Immature natural killer cell (primary cell): ENCODE measurements at regions not wholly inside any gene's neighbourhood (a gene's known extent, or its start where the extent isn't known, plus 50 kb on each side); places are given as distances from the start of the nearest gene placed in this dataset.

ENCODE experiments used
- DNase-seq, 3 donors: peaks; one replicate each; pipeline ENCODE4 v3.0.0; 2022; ENCODE audit warnings: mixed read lengths in 1 of 3
- H3K27ac Mint-ChIP-seq, 6 donors: one replicate each; pipeline ENCODE4 v1.8.0; 2020; ENCODE audit warnings: mixed read lengths in 6 of 6, mild to moderate bottlenecking in 5 of 6, inconsistent platforms in 4 of 6, moderate library complexity in 3 of 6
- H3K27me3 Mint-ChIP-seq, 3 donors: one replicate each; pipeline ENCODE4 v1.8.0; 2020 to 2021; ENCODE audit warnings: low read depth in 3 of 3, mild to moderate bottlenecking in 3 of 3, mixed read lengths in 3 of 3, moderate library complexity in 3 of 3, inconsistent platforms in 1 of 3
- H3K36me3 Mint-ChIP-seq, 3 donors: one replicate each; pipeline ENCODE4 v1.8.0; 2020; ENCODE audit warnings: mixed read lengths in 3 of 3, inconsistent platforms in 2 of 3, mild to moderate bottlenecking in 2 of 3
- H3K4me1 Mint-ChIP-seq, 2 donors: one replicate each; pipeline ENCODE4 v1.8.0; 2020; ENCODE audit warnings: inconsistent platforms in 2 of 2, mild to moderate bottlenecking in 2 of 2, mixed read lengths in 2 of 2, moderate library complexity in 1 of 2
- H3K4me3 Mint-ChIP-seq, 5 donors: one replicate each; pipeline ENCODE4 v1.8.0; 2020; ENCODE audit warnings: mild to moderate bottlenecking in 5 of 5, mixed read lengths in 5 of 5, inconsistent platforms in 3 of 5, moderate library complexity in 3 of 5
- H3K9me3 Mint-ChIP-seq, 6 donors: one replicate each; pipeline ENCODE4 v1.8.0; 2020; ENCODE audit warnings: mild to moderate bottlenecking in 6 of 6, mixed read lengths in 6 of 6, inconsistent platforms in 4 of 6, moderate library complexity in 3 of 6

GRCh38 chr4:13243152-13243551 lies 241.0 kb downstream of the RAB28 start:
- peaks cover 0 to 9% (median 3%) of the 10 kb centered on the region in 3 donors for H3K36me3 Mint-ChIP-seq
- H3K4me3 Mint-ChIP-seq: no peak overlapping the region
- H3K27me3 Mint-ChIP-seq: peaks cover 0 to 6% (median 0%) of the 10 kb centered on the region in 3 donors
- no peak for DNase-seq
- peaks cover 15 to 35% (median 29%) of the 10 kb centered on the region in 6 donors for H3K9me3 Mint-ChIP-seq
- H3K27ac Mint-ChIP-seq: no peak overlapping the region
- H3K4me1 Mint-ChIP-seq: no peaks in the 10 kb centered on the region

GRCh38 chr4:13240066-13240465 lies 244.1 kb downstream of the RAB28 start:
- peaks cover 3 to 7% (median 4%) of the 10 kb centered on the region in 3 donors for H3K36me3 Mint-ChIP-seq
- peaks cover 6 to 22% (median 14%) of the 10 kb centered on the region in 6 donors for H3K9me3 Mint-ChIP-seq
- H3K4me1 Mint-ChIP-seq: no peaks in the 10 kb centered on the region
- no peak overlapping the region for H3K4me3 Mint-ChIP-seq
- no peak overlapping the region for H3K27ac Mint-ChIP-seq
- DNase-seq: no peak
- peaks cover 0 to 4% (median 0%) of the 10 kb centered on the region in 3 donors for H3K27me3 Mint-ChIP-seq

GRCh38 chr4:13238936-13239335 lies 245.2 kb downstream of the RAB28 start:
- no peak for DNase-seq
- Mint-ChIP-seq H3K4me3 (no peak overlapping the region), H3K4me1 (no peaks in the 10 kb centered on the region), H3K36me3 (peaks cover 0 to 7% (median 4%) of the 10 kb centered on the region in 3 donors), H3K27me3 (peaks cover 0 to 4% (median 0%) of the 10 kb centered on the region in 3 donors), H3K9me3 (peaks cover 12 to 28% (median 14%) of the 10 kb centered on the region in 6 donors), H3K27ac (no peak overlapping the region)

- DNase-seq: no peak
- peaks cover 5 to 38% (median 20%) of the 10 kb centered on the region in 6 donors for H3K9me3 Mint-ChIP-seq
- H3K36me3 Mint-ChIP-seq: peaks cover 0 to 4% (median 3%) of the 10 kb centered on the region in 3 donors
- no peak overlapping the region for H3K27ac Mint-ChIP-seq
- no peaks in the 10 kb centered on the region for H3K4me1 Mint-ChIP-seq
- peaks cover 0 to 2% (median 0%) of the 10 kb centered on the region in 3 donors for H3K27me3 Mint-ChIP-seq
- H3K4me3 Mint-ChIP-seq: no peak overlapping the region
These were observed 247.7 kb downstream of the RAB28 start for GRCh38 chr4:13236485-13236884.

- H3K4me3 Mint-ChIP-seq: no peak overlapping the region
- peaks cover 5 to 57% (median 41%) of the 10 kb centered on the region in 6 donors for H3K9me3 Mint-ChIP-seq
- no peak overlapping the region for H3K27ac Mint-ChIP-seq
- peaks cover 0 to 3% (median 0%) of the 10 kb centered on the region in 3 donors for H3K27me3 Mint-ChIP-seq
- H3K36me3 Mint-ChIP-seq: peaks cover 3 to 5% (median 4%) of the 10 kb centered on the region in 3 donors
- H3K4me1 Mint-ChIP-seq: no peaks in the 10 kb centered on the region
- DNase-seq: no peak
These were observed 250.4 kb downstream of the RAB28 start for GRCh38 chr4:13233755-13234154.

- Mint-ChIP-seq H3K27me3 (peaks cover 0 to 1% (median 0%) of the 10 kb centered on the region in 3 donors), H3K27ac (no peak overlapping the region), H3K4me1 (no peaks in the 10 kb centered on the region), H3K4me3 (no peak overlapping the region), H3K9me3 (peaks cover 10 to 34% (median 18%) of the 10 kb centered on the region in 6 donors), H3K36me3 (peaks cover 0 to 8% (median 6%) of the 10 kb centered on the region in 3 donors)
- DNase-seq: no peak
These were observed 264.2 kb downstream of the RAB28 start for GRCh38 chr4:13219971-13220370.

GRCh38 chr4:13218326-13218958 lies 265.7 kb downstream of the RAB28 start:
- Mint-ChIP-seq H3K4me3 (no peak overlapping the region), H3K27me3 (peaks cover 0 to 2% (median 1%) of the 10 kb centered on the region in 3 donors), H3K27ac (no peak overlapping the region), H3K4me1 (no peaks in the 10 kb centered on the region), H3K9me3 (peaks cover 10 to 44% (median 20%) of the 10 kb centered on the region in 6 donors), H3K36me3 (peaks cover 0 to 11% (median 8%) of the 10 kb centered on the region in 3 donors)
- DNase-seq: no peak

GRCh38 chr4:13215560-13215959 lies 268.6 kb downstream of the RAB28 start:
- no peak overlapping the region for H3K27ac Mint-ChIP-seq
- peaks cover 0 to 2% (median 1%) of the 10 kb centered on the region in 3 donors for H3K27me3 Mint-ChIP-seq
- peaks cover 0 to 11% (median 6%) of the 10 kb centered on the region in 3 donors for H3K36me3 Mint-ChIP-seq
- H3K9me3 Mint-ChIP-seq: peaks cover 10 to 42% (median 17%) of the 10 kb centered on the region in 6 donors
- DNase-seq: no peak
- H3K4me3 Mint-ChIP-seq: no peak overlapping the region
- H3K4me1 Mint-ChIP-seq: no peaks in the 10 kb centered on the region

GRCh38 chr4:13212936-13213335 lies 271.2 kb downstream of the RAB28 start:
- no peaks in the 10 kb centered on the region for H3K4me1 Mint-ChIP-seq
- no peak for DNase-seq
- H3K4me3 Mint-ChIP-seq: no peak overlapping the region
- H3K9me3 Mint-ChIP-seq: peaks cover 10 to 36% (median 20%) of the 10 kb centered on the region in 6 donors
- no peak overlapping the region for H3K27ac Mint-ChIP-seq
- H3K36me3 Mint-ChIP-seq: peaks cover 0 to 11% (median 5%) of the 10 kb centered on the region in 3 donors
- peaks cover 0 to 7% (median 0%) of the 10 kb centered on the region in 3 donors for H3K27me3 Mint-ChIP-seq

- peaks cover 0 to 2% (median 1%) of the 10 kb centered on the region in 3 donors for H3K36me3 Mint-ChIP-seq
- no peak overlapping the region for H3K27ac Mint-ChIP-seq
- no peak overlapping the region for H3K4me3 Mint-ChIP-seq
- H3K4me1 Mint-ChIP-seq: no peaks in the 10 kb centered on the region
- H3K27me3 Mint-ChIP-seq: peaks cover 0 to 6% (median 0%) of the 10 kb centered on the region in 3 donors
- DNase-seq: no peak
- peaks cover under 1 to 19% (median 6%) of the 10 kb centered on the region in 6 donors for H3K9me3 Mint-ChIP-seq
These were observed 274.5 kb downstream of the RAB28 start for GRCh38 chr4:13209600-13209999.

GRCh38 chr4:13208558-13209193 lies 275.5 kb downstream of the RAB28 start:
- DNase-seq: no peak
- Mint-ChIP-seq H3K36me3 (peaks cover 0 to 5% (median 4%) of the 10 kb centered on the region in 3 donors), H3K27me3 (peaks cover 0 to 5% (median 0%) of the 10 kb centered on the region in 3 donors), H3K4me3 (no peak overlapping the region), H3K4me1 (no peaks in the 10 kb centered on the region), H3K9me3 (peaks cover 0 to 10% (median 5%) of the 10 kb centered on the region in 6 donors), H3K27ac (no peak overlapping the region)

GRCh38 chr4:13207226-13207625 lies 276.9 kb downstream of the RAB28 start:
- H3K4me1 Mint-ChIP-seq: no peaks in the 10 kb centered on the region
- H3K27me3 Mint-ChIP-seq: peaks cover 0 to 5% (median 0%) of the 10 kb centered on the region in 3 donors
- peaks cover 0 to 16% (median 4%) of the 10 kb centered on the region in 3 donors for H3K36me3 Mint-ChIP-seq
- H3K9me3 Mint-ChIP-seq: peaks cover 0 to 9% (median 5%) of the 10 kb centered on the region in 6 donors
- DNase-seq: no peak
- H3K27ac Mint-ChIP-seq: no peak overlapping the region
- H3K4me3 Mint-ChIP-seq: no peak overlapping the region

- peaks cover 0 to 12% (median 5%) of the 10 kb centered on the region in 6 donors for H3K9me3 Mint-ChIP-seq
These were observed 281.0 kb downstream of the RAB28 start for GRCh38 chr4:13203101-13203500.

GRCh38 chr4:13202701-13203100 lies 281.4 kb downstream of the RAB28 start:
- H3K27me3 Mint-ChIP-seq: peaks cover 0 to 2% (median 0%) of the 10 kb centered on the region in 3 donors
- H3K9me3 Mint-ChIP-seq: peaks cover 0 to 12% (median 5%) of the 10 kb centered on the region in 6 donors
- H3K4me3 Mint-ChIP-seq: no peak overlapping the region
- no peak for DNase-seq
- H3K36me3 Mint-ChIP-seq: peaks cover 4 to 16% (median 6%) of the 10 kb centered on the region in 3 donors
- H3K4me1 Mint-ChIP-seq: no peaks in the 10 kb centered on the region
- no peak overlapping the region for H3K27ac Mint-ChIP-seq

More at GRCh38 chr4:13203101-13203500, 281.0 kb downstream of the RAB28 start:
- peaks cover 0 to 2% (median 0%) of the 10 kb centered on the region in 3 donors for H3K27me3 Mint-ChIP-seq
- no peak overlapping the region for H3K4me3 Mint-ChIP-seq
- no peaks in the 10 kb centered on the region for H3K4me1 Mint-ChIP-seq
- peaks cover 4 to 16% (median 6%) of the 10 kb centered on the region in 3 donors for H3K36me3 Mint-ChIP-seq
- no peak for DNase-seq
- H3K27ac Mint-ChIP-seq: no peak overlapping the region
